ENCODE measurements at regions not wholly inside any gene's neighbourhood (a gene's known extent, or its start where the extent isn't known, plus 50 kb on each side); places are given as distances from the start of the nearest gene placed in this dataset.

DNA sequence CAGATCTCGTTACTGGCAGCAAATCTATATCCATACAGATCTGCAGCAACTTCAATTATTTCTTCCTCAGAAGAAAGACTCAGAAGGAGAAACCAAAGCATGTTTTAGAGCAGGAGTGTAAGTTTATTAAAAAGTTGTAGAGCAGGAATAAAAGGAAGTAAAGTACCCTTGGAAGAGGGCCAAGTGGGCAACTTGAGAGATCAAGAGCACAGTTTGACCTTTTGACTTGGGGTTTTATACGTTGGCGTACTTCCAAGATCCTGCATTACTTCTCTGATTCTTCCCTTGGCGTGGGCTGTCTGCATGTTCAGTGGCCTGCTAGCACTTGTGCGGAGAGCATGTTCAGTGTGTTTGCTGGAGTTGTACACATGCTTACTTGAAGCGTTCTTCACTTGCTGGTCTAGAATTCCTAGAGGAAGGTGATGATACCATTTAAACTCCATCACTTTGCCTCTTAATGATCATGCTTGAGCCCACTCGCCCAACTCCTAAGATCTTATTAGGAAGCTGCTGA, 1114.7 kb upstream of the PABPC4L start:
- DNase-seq (ENCODE audit: low spot score) = no peak

DNA sequence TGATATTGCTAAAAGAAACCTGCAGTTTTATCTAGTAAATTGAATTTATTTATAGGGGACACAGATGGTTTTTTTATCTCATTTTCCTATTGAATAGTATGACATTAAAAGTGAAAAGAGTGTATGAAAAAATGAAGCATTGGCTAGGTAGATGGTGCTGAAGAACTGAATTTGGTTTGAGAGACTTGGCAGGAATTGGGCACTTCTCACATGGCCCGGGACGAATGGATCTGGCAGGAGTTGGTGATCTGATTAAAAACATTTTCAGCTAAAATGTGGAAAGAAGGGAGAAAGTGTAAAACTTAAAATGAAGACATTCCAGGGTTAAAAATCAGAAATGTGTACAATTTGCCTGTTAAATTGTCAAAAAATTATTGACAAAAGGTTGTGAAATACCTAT, 1088.5 kb upstream of the PABPC4L start:
- DNase-seq (ENCODE audit: low spot score) = no peak

DNA sequence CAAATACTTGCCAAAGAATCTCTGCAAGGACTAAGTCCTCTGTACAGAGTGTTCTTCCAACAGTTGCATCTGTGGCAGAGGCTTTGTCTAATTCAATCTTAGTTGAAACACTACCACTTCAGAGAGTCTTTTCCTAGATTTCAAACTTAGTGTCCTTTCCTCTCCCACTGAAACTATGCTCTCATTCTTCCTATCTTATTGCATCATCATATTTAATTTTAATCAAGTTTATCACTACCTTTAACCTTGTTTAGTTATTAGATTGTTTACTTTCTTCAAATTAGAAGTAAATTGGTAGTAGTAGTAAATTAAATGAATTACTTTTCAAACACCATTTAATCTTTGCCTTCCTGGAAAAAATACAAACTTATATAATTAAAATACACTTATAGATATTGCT, 1082.3 kb upstream of the PABPC4L start:
- no peak for DNase-seq (ENCODE audit: low spot score)

DNA sequence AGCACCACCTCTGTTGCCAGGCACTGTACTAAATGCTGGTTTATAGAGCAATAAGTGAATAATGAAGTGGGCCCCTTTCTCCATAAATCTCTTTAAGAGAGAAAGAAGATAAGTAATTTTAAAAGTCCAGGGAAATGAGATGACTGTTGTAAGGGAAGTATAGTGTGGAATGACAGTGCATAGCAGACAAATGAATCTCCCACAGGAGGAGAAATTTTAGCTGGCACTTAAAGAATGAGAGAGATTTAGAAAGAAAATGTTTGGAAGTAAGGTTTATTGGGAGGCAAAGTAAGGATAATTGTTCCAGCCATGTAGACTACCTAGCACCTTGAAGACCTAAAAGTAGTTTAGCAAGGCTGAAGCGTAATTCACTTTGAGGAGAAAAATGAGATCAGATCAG, 1081.1 kb upstream of the PABPC4L start:
- DNase-seq (ENCODE audit: low spot score) = no peak

DNA sequence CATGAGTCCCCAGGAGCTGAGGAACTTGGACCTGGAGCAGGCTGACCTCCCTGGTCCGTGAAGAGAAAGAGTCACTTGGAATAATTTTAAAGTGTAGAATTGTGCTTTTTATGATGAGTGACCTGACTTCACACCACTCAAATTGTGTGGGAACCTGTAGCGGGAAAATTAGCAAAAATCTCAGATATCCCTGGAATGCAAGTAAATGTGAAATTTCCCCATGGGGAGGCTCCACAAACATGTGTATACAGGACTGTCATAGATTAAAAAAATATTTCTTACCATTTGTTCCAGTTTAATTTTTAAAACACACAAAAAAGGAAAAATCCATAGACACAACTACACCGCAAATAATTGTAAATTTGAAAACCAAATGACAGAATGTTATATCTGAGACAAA, 1079.6 kb upstream of the PABPC4L start:
- DNase-seq (ENCODE audit: low spot score) = no peak

DNA sequence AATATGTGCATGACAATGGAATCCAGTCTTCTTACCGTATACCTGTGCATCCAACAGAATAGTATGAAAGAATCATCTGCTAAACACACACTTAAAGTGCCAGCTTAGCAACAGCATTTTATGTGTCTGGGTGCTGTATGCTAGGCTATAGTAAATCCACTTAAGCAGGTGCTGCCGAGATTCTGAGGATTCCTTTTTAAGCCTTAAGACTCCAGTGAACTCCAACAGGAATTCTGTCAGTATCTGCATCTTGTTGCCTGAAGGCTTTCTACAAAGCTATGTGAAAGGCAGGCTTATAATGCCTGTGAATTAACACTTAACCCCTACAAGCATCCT, 1076.4 kb upstream of the PABPC4L start:
- DNase-seq (ENCODE audit: low spot score) = no peak

DNA sequence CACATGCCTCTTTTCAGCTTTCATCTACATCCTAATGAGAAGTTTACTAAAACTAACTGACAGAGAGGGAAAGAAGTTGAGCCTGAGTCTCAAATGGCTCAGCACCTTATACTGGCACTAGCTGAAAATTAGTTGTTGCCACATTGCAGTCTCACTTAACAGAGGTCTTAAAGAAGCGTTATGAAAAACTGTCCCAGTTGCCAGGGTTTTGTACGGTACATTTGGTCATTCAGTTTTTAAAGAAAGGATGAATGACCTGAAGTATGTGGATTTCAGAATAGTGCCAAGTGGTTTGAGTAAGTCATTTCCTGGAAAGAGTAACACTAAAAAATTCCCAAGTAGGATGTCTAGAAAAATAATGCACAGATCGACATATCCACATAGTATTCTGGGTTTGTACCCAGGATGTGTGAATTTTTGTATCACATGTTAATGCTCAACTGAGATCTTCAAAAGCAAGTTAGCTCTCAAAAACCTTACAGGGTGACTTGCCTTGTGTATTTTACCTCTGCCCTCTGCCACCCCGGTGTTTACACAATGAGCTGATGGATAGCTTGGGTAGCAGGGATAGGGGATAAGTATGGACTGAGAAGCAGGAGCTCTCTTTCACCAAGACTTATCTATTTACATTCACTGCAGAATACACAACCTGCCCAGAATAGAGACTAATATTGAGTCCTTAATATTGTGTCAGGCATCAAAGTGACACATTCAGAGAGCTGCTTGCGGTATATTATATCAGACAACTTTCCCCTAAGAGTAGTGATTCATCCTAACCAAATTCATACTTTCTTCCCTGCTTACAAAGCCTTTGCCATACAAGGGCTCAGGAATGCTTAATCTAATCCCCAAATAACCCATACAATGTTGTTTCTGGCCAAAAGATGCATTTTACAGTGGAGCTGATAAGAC, 1075.7 kb upstream of the PABPC4L start:
- peak; percentile 6 for DNase-seq (ENCODE audit: low spot score)

DNA sequence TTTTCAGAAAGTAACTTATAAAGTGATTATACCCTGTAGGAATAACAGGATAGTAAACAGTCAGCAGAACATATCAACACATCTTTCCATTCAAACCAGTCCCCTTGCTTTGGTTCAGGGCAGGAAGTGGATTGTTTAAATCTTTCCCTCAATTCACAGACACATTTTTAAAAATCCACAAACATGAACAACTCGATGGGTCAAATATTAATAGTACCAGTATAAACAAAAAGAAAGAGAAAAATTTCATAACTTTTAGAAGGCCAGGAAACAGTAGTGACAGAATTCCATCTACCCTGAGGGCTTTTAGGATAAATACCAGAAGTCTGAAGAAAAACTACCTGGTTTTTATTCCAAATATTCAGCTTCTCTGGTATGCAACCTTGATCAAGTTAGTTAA, 1072.8 kb upstream of the PABPC4L start:
- DNase-seq (ENCODE audit: low spot score) = no peak

DNA sequence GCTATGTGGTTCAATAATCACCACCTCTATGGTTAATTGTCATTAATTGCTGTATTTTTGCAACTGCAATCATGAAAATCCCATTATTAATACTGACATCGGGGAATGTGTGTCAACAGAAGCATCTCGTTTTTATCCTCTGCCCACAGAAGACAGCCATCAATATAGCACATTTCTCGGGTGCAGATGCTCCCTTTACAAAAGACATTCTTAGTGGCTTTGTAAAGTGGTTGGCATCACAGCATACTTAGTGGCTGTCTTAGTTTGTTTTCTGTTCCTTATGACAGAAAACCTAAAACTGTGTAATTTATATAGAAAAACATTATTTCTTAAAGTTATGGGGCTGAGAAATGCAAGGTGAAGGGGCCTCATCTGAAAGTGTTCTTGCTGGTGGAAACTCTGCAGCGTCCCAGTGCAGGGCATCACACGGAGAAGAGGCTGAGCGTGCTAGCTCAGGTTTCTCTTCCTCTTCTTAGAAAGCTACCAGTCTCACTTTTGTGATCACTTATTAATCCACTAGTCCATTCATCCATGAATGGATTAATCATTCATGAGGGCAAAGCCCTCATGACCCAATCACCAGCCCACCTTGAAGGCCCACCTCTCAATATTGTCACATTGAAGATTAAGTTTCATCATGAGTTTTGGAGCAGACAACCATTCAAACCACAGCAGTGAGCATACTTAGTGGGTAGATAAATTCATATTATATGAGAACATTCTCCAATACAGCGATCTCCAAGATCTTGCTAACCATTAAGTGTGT, 1067.7 kb upstream of the PABPC4L start:
- DNase-seq (ENCODE audit: low spot score) = no peak

DNA sequence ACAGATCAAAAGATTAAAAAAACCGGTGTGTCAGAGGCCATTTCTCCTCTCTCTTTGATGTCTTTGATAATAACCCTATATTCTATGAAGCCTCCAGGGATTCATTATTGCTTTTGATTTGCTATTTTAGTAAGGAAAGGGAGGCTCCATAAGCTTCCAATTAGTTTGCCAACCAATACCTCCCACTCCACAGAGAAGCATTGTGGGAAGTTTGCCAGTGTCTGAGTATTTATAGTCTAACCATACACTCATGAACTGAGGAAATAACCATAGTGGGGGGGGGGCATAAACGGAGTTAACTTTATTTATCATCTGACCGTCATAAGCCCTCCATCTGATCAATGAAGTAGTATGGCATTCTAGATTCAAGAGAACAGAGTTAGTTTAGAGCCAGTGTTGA, 1066.8 kb upstream of the PABPC4L start:
- DNase-seq (ENCODE audit: low spot score) = no peak

DNA sequence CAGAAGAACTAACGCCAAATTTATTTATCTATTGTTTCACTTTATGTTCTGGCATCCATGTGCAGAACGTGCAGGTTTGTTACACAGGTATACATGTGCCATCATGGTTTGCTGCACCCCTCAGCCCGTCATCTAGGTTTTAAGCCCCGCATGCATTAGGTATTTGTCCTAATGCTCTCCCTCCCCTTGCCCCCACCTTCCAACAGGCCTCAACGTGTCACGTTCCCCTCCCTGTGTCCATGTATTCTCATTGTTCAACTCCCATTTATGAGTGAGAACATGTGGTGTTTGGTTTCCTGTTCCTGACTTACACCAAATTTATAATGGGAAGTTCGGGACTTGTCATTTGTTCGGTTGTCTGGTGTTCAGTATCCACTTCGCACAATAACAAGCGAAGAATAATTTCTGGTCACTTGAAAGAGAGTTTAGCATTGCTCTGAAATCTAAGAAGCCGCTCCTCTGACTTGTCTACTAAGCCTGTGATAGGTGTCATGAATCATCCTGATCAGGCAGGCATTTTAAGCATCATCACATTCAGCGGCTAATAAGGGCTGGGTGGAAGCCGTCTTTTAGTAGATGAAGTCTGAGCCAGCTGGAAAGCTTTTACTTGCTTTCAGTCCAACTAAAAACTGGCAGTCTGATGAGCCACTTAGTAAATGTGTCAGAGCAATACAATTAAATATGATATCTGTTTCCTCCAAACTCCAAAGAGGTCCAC, 1065.7 kb upstream of the PABPC4L start:
- DNase-seq (ENCODE audit: low spot score) = no peak

DNA sequence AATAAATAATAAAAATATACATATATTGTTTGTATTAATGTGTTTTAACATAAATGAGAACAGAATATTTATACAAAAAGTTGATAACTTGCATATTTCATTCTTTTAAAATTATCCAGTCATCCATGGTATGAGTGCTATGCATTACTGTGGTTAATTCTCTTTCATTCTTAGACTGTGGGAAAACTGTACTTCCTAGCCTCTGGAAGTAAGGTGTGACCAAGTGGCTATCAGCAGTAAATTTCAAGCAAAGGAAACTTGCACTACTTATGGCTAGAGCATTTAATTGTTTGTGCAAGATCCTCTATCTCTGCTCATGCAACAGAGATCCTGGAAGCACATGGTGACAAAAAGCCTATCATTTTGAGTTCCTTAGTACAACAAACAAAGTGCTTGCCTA, 1054.5 kb upstream of the PABPC4L start:
- DNase-seq (ENCODE audit: low spot score) = no peak

DNA sequence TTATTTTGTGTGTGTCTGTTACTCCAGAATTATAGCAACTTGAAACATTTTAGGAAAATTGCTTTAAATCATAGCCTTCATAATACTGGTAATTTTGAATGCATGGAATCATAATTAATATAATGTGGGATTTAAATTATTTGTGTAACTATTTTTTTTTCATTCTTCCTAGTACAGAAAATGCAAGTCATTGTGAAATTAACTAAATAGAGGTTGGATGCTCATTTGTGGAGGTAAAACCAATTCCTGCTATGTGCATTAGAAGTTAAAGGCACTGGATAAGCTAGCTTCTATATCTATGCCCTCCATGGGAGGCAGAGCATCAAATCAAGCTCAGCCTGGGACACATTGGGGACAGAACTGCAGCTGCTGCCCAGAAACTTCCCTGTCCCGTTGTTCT, 1048.5 kb upstream of the PABPC4L start:
- DNase-seq (ENCODE audit: low spot score) = no peak

DNA sequence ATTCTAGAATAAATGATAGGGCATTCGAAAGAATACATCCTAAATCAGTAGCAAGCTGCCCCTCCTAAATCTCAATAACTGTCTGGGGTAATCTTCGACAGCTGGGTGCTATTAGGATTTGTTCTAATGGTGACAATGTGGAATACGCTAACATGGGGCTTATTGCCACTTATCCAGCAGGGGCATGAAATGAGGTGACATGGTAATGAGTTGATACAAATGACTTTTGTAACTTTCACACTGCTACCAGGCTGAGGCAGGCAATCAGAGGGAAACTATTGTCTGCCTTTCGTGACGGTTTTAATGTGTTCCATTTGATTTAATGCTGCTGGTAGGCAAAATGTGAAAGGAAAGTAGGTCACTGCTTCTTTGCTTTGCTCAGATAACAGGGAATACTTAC, 1047.4 kb upstream of the PABPC4L start:
- no peak for DNase-seq (ENCODE audit: low spot score)

DNA sequence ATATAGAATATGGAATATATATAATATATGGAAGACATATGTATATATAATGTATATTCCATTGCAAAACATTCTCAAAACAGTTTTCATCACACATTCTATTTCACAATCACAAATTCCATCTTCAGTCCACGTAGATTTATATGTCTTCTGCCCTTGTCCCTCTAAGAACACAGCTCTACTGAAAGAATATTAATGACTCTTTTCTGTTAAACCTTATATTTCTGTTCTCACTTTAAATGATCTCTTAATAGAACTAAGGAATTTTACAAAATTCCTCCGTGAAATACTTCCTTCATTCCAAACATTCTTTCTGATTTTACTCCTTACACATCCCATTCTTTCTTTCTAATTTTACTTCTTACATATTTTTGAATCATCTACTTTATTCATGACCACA, 1043.1 kb upstream of the PABPC4L start:
- no peak for DNase-seq (ENCODE audit: low spot score)

DNA sequence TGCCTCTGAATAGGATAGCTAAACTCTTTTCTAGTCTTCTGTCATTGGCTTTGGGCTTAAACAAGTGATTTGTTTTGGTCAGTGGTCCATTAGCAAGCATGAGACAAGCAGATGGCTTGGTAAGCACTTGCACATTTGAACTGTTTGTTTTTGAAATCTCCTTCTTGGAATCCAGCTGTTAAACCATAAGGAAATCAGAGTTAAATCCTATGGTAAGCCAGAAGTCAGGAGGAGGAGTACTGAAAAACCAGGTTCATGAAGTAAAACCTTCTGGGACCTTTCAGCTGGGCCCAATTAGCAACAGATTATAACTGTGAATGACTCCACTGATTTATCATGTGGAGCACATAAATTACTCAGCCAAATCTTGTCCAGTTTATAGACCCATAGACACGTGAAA, 1042.5 kb upstream of the PABPC4L start:
- DNase-seq (ENCODE audit: low spot score) = no peak

DNA sequence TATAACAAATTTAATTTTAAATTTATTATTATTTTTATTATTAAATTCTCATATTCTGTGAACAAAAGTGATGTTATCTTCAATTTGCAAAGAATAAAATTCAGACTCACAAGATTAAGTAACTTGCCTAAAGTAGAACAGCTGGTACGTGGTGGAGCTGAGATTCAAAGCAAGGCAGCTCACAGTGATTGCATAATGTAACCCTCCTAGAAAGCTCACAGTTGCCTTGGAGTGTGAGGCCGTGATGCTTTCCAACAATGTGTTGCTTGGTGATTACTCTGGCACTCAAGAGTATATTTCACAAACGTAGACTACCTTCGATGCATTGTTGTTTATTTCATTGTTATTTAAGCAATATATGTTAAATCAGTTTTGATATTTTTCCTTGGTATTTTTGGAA, 1039.2 kb upstream of the PABPC4L start:
- DNase-seq (ENCODE audit: low spot score) = no peak

DNA sequence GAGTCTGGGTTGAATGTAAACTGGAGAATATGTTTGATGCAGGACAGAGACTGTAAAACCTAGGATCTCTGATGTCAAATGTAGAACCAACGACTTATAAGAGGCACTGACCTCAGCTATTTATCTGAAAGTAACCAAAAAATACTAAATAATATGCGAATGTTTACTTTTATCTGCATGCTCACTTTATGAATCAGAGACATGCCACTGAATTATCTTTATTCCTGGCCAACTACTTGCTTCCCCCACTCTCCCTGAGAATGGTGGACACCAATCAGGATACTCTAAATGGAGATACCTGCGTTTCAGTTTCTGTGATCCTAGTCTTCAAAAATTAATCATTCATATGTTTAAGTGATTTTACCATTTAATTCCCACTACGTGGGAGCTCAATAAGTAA, 1038.4 kb upstream of the PABPC4L start:
- no peak for DNase-seq (ENCODE audit: low spot score)

DNA sequence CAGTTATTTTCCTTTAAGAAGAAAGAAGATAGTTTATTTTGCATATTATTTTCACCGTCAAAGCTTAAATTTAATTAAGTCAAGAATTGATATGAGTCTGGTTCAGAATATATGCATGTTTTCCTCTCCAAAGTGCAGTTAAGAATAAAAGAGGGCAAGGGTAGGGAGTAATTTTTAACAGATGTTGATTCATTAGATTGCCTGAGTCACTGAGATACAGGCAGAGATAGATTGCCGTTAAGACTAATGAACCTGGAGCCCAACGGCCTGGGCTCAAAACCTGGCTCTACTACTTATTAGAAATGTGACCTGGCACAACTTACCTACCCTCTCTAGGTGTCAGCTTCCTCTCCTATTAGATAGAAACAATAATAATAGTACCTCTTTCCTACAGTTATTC, 1037.4 kb upstream of the PABPC4L start:
- no peak for DNase-seq (ENCODE audit: low spot score)

DNA sequence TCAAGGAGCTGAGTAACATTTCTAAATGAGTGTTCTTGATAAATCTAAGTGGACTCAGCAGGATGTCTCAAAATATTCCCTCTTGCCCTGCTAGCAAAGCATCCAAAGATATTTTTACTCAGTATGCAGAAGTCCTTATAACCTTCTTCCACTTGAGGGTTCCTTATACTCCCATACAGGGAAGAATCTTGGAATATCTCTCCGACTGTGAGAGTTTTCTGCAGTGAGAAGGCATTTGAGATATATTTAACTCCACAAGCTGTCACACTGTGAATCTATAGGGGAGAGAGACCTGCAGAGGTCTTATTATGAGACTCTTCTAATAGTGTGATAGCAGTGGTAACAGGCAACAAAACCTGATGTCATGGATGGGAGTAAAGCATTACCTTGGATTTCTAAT, 1034.5 kb upstream of the PABPC4L start:
- no peak for DNase-seq (ENCODE audit: low spot score)

DNA sequence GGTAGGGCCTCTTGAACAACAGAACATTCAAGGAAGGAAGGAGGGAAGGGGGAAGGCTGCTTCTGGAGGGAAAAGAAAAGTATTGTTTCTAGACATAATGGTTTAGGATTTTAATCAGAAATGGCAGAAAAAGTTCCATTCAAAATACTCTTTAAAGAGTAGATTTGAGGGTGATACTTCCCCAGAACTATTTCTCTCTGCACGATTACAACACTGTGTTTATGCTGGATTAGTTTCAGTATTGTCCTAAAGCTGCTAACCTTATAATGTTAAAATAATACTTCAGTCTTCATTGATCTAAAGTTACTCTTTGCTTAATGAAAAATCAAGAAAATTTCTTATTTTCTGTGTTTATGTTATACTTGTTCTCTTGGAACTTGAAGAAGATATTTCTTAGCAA, 1026.3 kb upstream of the PABPC4L start:
- DNase-seq (ENCODE audit: low spot score) = no peak

DNA sequence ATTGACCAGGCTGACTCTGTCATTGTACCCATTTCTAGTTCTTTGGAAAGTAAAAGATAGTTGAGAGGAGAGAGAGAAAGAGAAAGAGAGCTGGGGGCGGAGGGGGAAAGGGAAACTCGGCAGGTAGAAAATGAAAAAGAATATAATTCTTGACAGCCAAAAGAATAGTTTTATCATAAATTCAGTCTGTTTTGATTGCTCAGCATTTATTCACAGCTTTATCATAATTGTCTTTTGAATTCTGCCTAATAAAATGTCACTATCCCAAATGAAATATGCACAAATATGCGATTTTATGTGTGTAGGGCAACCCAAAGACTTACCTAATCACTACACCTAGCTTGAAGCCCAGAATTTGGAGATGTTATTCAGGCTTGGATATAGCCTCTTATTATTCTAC, 1024.0 kb upstream of the PABPC4L start:
- no peak for DNase-seq (ENCODE audit: low spot score)

DNA sequence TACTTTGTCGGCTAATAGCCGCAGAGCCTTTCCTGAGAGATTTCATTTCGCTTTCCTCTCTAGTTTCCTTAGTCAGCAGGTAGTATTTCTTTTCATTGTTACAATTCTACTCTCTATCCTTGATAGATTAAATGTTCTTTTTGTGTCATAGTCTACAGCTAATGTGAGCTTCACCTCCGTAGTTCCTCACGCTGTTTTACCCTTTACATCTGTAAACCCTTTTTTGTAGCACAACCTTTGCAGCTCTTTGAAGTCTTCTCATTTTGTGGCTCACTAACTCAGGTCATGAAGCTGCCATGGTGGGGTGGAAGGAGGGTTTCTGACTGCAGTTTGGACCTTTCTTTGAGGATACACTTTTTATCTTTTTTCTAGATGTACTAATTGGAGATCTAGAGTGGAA, 1008.8 kb upstream of the PABPC4L start:
- no peak for DNase-seq (ENCODE audit: low spot score)

Measured in AG08396 (cell line).